Stimulated activated CD8-positive, alpha-beta memory T cell treated with anti-CD3 and anti-CD28 coated beads, Interleukin-2, amount 100 ng/mL, for 1 hour (primary cell): ENCODE measurements at regions not wholly inside any gene's neighbourhood (a gene's known extent, or its start where the extent isn't known, plus 50 kb on each side); places are given as distances from the start of the nearest gene placed in this dataset.
"Not testable (repeated sequence)": the region's sequence is repeated elsewhere in the genome, so short reads cannot be mapped to it uniquely, and the experiment has no call there.

ENCODE experiments used
- DNase-seq, 2 donors: peaks; one replicate each; pipeline ENCODE4 v3.0.0-alpha.2; 2020; ENCODE audit warnings: low read depth in 2 of 2

DNA sequence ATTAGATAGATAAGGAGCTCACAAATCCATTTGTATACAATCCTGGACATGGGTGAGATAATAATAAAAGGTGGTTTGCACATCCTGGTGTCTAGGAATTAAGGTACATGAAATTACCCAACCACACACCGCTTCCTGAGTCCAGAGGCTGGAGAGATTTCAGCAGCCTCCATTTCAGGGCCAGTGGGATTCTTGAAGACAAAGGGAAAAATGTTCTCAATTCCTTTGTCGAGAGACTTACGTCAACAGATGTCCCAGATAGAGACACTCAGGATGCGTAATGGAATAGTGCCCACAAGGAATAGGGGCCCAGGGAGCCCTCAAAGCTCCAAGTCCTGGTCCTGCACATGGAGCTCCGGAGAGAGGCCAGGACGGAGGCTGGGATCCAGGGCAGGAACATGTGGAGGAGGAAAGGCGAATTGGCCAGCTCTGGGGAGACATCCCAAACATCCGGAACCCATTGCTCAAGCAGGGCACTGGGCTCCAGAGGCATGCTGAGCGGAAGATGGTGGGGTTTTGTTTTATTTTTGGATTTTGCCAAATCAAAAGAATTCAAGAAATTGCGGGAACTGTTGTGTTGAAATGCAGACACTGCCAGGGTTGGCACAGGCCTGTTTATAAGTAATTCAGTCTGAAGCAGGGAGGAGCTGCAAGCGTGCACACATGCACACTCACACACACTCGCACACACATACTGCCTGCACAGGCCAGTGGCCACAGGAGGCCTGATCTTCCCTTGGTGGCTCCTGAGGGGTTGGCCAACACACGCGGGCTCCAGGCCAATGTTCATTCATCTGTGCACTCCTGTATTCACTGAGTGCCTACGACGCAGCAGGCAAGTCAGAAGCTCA, 97.2 kb downstream of the NOG start:
- DNase-seq = no peak

DNA sequence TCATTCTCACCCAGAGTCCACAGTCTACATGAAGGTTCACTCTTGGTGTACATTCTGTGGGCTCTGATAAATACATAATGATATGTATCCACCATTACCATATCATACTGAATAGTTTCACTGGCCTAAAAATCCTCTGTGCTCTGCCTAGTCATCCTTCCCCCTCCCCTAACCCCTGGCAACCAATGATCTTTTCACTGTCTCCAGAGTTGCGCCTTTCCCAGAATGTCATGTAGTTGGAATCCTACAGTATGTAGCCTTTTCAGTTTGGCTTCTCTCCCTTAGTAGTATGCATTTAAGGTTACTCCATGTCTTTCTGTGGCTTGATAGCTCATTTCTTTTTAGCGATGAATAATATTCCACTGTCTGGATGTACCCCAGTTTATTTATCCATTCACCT, 101.3 kb downstream of the NOG start:
- DNase-seq = no peak

DNA sequence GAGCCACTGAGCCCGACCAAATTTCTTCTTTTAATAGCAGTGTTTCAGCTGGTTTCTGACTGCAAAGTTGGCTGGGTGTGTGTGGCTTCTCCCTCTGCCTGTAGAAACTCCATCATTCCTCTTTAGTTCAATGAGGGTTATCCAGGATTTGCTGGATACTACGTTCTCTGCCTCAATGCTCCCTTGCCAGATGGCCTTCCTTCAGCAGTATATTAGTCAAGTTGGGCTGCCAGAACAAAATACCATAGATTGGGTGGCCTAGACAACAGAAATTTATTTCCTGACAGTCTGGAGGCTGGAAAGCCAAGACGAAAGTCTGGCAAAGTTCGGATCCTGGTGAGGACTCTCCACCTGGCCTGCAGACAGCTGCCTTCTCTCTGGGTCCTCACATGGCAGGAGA, 103.7 kb downstream of the NOG start:
- DNase-seq = no peak

DNA sequence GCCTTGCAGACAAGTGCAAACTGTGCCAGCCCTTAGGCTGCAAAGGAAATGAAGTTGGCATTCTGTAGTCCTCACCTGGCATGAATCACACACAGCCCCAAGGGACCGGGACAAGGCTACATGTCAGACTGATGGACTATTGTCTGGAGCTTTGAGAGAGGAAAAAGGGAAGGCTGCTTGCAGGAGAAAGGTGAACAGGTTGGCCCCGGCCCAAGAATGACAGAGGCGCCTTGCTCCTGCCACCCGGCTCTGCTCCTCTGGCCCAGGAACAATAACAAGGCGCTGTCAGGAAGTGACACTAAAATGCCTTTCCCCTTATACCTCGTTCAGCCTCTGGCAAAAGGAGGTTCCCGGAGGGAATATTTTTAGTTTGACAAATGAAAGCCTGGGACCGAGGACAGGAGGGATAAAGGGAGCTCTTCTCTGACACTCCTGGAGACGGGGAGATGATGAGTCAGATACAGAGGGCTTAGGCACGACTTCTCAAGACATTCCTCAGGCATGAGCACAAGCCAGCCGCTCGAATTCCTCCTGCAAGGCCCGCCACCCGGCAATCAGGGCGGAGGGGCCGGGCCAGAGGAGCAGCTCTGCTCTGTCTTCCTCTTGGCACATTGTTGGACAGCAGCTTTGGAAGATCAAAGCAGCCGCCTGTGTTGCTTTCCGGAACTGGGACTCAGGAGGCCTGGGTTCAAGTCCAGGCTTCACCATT, 105.8 kb downstream of the NOG start:
- no peak for DNase-seq

DNA sequence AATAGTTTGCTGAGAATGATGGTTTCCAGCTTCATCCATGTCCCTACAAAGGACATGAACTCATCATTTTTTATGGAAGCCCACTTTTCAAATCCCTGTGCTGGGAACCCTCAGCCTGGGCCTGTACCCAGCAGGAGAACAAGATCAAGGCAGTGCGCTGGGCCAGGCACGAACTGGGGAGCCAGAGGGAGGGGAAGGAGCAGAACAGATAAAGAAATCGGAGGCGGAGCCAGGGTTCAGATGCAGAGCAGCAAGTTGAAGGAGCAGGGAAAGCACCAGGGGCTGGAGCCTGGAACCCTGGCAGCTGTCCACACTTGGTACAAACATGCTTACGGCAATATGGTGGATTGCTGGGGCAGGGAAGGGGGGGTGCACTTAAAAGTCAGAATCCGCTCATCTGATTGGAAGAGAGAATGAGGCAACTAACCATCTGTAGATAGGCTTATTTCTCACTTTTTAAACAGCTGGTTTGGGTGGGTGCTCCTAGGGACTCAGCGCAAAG, 107.5 kb downstream of the NOG start:
- no peak for DNase-seq

DNA sequence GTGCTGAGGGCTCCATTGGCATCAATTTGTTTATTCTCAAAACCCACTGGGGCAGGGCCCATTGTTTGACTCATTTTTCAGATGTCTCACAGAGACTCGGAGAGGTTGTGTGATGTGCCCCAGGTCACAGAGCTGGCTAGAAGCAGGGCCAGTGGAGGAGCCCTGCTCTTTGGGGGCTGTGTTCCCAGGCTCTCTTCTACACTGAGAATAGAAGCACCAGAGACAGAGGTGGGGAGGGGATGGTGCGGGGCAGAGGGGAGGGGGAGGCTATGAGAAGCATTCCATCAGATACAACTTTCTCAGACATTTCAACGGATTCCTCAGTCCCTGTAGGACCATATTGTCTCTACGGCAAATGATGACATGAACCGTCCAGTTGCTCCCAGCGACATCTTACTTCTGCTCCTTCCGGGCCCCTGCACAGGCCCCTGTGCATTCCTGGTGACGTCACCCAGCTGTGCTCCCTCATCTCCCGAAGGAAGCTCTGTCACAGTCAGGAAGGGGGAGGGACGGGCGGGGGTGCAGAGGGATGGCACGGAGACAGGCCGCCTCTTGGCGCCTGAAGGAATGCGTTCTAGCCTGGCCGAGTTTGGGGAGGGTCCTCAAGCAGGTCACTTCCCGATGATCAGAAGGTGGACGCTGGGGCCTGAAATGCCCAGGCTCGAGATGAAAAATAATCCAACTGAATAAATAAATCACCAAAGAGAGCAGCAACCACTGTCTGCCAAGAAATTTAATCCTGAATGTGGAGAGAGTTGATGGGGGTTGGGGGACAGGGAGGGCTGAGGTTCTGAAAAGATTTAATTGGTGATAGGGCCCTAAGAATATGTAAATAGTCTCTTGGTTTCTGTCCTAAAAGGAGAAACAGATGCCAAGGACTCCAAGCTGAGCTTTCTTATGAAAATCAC, 114.1 kb downstream of the NOG start:
- no peak for DNase-seq

DNA sequence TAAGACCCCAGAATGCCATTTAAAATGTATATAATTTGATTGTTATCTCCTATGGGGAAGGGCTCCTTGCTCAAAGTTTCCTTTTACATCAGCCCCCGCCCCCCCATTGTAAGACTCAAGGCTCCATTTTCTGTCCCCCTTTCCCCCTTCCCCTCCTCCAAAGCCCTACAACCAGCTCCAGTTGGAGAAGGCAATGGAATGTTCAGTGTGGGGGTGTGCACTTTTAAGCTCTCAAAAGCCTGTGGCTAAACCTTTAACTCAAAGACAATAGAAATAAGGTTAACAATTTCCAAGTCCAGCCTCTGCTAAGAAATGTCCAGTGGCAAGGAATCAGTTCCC, 114.7 kb downstream of the NOG start:
- DNase-seq = no peak

DNA sequence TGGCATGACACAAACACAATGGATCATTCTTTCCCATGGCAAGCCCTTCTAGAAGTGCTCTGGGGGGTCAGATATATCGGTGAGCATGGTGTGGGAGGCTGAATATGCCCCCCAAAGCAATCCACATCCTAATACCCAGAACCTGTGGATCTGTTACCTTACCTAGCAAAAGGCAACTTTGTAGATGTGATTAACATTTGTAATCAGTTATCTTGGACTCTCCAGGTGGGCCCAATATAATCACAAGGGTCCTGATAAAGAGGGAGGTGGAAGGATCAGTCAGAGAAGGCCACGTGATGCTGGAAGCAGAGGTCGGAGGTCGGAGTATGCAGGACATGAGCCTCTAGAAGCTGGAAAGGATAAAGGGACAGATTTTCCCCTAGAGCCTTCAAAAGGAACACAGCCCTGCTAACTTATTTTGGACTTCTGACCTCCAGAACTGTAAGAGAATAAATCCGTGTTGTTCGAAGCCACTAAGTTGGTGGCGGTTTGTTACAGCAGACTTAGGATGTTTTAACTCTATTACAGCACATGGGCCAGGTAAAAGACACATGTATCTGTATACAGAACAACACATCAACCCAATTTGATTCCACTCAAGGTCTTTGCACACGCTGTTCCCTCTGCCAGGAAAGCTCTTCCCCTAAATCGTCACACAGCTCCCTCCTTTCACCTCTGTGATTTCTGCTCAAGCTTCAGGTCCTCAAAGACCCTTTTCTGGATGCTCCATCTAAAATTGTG, 115.3 kb downstream of the NOG start:
- no peak for DNase-seq

DNA sequence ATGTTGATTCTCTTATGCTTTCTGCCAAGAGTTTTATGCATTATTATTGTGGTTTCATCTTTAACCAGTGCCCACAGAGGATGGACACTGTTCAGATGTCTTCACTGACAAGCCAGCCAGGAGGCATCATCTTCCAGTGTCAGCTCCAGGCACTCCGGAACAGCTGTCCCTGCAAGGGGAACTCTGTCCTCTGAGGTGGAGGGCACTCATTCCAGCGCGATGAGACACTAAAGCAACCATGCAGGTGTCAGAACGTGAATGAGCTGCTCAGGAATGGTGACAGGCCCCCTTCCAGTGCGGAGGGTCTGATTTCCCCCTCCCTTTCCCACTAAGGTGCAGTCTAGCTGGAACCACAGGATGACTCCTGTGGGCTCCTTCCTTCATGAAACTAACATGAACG, 117.5 kb downstream of the NOG start:
- no peak for DNase-seq

DNA sequence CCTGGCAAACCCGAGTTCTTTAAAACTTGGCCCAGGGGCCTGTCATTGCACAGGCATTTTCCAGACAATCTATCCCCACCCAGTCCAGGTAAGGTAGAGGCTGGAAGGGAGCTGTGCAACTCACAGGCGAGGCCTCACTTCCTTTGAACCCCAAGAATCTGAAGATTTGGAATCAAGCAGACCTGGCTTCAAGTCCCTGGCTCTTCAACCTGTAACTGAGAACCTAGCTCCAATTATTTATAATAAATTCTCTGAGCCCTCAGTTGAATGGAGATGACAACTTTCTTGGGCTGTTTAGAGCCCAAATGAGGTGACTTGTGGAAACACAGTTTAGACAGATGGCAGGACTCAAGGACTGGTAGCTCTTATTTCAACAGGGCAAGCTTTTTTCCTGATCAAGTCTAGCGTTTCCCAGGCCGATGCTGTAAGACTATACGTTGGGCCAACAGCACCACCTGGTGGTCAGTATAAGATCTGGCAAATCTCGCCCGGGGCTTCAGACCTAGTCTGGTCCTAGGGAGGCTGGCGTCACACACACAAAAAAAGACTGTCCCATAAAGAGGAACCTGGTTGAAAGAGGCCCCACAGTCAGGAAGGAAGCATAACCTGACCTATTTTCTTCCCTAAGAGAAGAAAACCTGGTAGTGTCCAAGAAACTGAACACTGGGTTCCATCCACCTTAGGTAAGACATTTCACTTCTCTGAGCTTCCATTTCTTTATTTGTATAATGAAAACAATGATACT, 117.9 kb downstream of the C17orf67 start:
- peak; percentile 54 for DNase-seq

DNA sequence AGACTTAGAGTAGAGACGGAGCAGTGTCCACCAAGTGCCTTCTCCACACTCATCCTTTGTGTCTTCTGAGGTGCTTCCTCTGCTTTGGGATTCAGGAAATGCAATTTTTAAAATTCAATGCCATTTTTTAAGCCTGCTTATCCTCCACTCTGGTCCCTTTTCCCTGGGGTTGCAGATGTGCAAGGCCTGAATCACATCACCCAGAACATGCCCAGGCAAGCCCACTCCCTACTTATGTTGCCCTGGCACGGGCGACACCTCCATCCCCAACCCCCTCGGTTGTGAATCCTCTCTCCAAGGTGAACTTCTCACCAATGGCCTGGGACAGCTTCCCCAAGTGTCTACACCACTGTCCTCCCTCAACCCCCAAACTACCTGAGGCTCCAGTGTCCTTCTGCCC, 116.2 kb downstream of the C17orf67 start:
- no peak for DNase-seq

DNA sequence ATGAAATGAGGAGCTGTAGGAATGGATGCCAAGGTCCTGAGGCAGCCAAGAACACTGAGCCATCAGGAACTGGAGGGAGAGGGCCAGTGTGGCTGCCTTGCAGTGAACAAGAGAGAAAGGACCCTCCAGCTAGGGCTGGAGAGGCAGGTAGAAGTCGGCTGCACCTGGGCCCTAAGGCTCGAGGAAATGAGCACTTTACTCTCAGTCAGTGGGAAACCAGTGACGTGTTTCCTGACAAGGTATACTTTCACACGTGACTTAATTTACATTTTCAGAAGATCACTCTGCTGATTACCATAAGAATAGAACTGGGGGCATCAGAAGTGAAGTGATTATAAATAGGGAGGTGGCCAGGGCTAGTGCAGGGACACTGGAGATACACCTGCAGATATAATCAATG, 115.2 kb downstream of the C17orf67 start:
- DNase-seq = no peak

DNA sequence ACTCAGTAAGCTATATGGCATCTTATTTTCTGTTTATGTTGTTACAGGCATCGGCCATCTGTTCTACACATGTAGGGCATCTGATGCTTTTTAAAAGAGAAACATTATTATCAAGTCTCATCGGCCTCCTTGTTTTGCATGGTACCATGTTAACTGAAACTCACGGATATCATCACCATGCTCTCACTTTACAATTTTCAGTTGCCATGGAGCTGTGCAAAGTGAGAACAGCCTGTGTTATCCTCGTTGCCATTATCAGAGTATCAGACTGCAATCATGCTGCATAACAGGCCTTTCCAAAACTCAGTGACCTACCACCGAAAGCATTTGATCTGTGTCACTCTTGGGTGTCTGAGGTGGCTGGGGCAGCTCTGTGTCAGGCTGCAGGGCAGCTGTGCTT, 110.3 kb downstream of the C17orf67 start:
- no peak for DNase-seq

DNA sequence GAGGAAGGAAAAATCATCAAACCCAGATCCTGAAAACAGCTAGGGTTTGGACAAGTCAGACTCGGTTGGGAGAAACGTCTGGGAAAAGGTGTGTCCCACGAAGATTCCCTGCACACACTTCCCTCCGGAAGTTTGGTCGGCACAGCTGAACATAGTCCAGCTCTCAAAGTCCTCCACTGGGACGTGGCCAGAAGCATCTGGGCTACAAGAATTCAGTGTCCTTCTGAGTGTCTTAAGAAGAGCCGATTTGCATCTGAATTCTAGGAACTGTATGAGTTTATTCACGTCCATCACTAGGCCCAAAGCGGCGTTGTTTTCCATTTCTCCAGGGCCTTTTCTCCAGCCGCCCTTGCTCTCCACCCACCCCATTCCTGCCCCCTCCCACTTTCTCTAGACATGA, 109.1 kb downstream of the C17orf67 start:
- no peak for DNase-seq

DNA sequence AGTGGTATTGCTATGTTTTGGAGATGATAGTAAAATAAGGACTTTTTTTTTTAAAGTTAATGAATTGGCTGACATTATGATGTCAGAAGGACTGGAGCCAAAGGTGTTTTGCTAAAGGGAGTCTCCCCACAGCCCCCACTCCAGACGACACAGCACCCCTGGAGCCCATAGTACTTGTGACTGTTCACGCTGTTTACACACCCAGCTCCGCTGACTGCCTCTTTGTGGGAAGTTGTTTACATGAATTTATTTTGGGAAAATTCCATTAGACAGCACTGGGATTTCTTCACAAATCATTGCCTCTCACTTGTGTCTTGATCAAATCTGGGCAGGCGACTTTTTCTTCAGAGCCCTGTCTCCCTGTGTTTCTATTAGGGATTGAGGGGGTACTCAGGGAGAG, 108.6 kb downstream of the C17orf67 start:
- DNase-seq = no peak

DNA sequence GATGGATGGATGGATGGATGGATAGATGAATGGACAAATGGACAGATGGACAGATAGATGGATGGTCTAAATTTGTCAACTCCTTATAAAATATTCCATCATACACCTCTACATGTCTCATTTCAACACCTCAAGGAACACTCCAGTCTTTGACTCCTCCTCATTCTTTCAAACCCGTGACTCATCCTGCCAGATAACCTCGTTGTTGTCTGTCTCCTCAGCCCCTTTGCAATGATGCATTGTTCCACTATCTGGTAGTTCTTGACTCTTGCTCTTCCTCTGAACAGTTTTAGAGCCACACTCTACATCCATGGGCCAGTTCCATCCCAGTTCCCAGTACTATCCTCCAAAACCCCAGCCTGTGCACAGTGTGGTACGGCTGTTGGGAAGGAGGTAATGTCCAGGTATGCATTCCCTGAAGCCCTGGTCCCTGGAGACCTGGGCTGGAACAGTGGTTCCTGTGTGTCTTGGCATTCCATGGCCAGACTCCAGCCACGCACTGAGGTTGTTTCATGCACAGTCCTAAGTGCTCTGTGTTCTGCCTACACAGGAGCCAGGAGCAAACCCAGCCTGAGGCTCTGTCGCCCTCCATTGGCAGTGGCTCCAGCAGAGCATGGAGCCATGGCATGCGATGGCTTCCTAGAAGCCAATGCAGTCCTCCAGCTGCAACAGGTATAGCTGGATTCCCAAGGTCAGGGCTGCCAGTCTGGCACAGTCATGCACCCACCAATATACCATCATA, 105.7 kb downstream of the C17orf67 start:
- DNase-seq = no peak

DNA sequence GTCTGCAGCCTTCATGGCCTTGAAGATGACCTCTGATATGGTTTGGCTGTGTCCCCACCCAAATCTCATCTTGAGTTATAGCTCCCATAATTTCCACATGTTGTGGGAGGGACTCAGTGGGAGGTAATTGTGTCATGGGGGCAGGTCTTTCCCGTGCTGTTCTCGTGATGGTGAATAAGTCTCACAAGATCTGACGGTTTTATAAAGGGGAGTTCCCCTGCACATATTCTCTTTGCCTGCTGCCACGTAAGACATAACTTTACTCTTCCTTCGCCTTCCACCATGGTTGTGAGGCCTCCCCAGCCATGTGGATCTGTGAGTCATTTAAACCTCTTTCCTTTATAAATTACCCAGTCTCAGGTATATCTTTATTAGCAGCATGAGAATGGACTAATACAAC, 102.6 kb downstream of the C17orf67 start:
- DNase-seq = not testable (repeated sequence)

DNA sequence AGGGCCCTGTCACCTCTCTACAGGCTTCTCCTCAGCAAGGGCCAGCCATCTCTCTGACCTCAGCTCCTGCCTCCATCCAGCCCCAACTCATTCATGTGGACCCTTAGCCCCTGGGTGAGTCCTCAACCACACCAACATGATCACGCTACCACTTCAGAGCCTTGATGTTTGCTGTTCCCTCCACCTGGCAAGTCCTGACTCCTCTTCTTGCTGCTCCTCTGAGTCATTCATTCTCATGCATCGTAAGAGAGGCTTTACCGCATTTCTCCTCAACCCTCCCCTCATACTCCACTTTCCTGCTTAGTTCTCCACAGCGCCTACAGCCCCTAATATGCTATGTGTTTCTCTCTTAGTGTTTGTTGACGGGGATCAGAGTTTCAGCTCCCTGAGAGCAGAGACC, 99.9 kb downstream of the C17orf67 start:
- no peak for DNase-seq

DNA sequence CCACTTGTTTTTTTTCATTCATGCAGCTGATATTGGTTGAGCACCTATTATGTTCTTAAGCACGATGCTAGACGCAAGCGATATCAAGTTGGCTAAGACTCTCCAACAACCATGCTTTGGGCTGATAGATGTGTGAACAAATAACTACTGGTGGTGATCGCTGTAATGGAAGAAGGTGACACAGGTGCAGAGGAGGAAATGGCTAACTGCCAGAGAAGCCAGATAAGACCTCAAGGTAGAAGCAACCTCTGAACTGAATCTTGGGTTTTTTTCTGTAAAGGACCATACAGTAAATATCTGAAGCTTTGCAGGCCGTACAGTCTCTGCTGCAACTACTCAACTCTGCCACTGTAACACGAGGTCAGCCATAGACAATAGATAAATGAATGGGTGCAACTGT, 97.9 kb downstream of the C17orf67 start:
- no peak for DNase-seq
